HepG2 (cell line): ENCODE measurements at regions not wholly inside any gene's neighbourhood (a gene's known extent, or its start where the extent isn't known, plus 50 kb on each side); places are given as distances from the start of the nearest gene placed in this dataset.

ENCODE experiments used
- AGO2 ChIP-seq: fragments of 200-400 bp; formaldehyde crosslinking; optimal IDR thresholded peaks from 2 replicates; pipeline ENCODE3; 2017; ENCODE audit warnings: mild to moderate bottlenecking, low read depth, low read length, moderate library complexity
- ATF1 ChIP-seq: IDR thresholded peaks from 2 replicates; pipeline ENCODE4 v1.6.1; 2016; ENCODE audit warnings: mild to moderate bottlenecking, control low read depth
- HMG20A ChIP-seq: IDR thresholded peaks from 2 replicates; pipeline ENCODE4 v1.6.1; 2016; ENCODE audit warnings: borderline replicate concordance
- MED1 ChIP-seq: sonication (generic); formaldehyde crosslinking; IDR thresholded peaks from 2 replicates; pipeline ENCODE4 v1.4.0; 2020; ENCODE audit warnings: missing genetic modification reagents
- PHF20 ChIP-seq: sonication (generic); formaldehyde crosslinking; IDR thresholded peaks from 2 replicates; pipeline ENCODE4 v1.5.0; 2020; ENCODE audit warnings: mild to moderate bottlenecking, missing genetic modification reagents
- STAT5B ChIP-seq: sonication (generic); formaldehyde crosslinking; IDR thresholded peaks from 2 replicates; pipeline ENCODE4 v1.4.0; 2020; ENCODE audit warnings: missing genetic modification reagents
- TFDP2 ChIP-seq: sonication (generic); formaldehyde crosslinking; IDR thresholded peaks from 2 replicates; pipeline ENCODE4 v1.4.0; 2020; ENCODE audit warnings: missing genetic modification reagents
- ZFP36 ChIP-seq: fragments of 150-350 bp; IDR thresholded peaks from 2 replicates; pipeline ENCODE4 v1.6.1; 2018; ENCODE audit warnings: borderline replicate concordance, low read length, low read depth; ENCODE audit not compliant: partially characterized antibody
- TF ChIP-seq, protein P1 (sequence below): sonication (generic); formaldehyde crosslinking; IDR thresholded peaks from 2 replicates; pipeline ENCODE4 v1.5.0; 2020; ENCODE audit warnings: mild to moderate bottlenecking, missing genetic modification reagents
- TF ChIP-seq, protein P2 (sequence below): sonication (generic); formaldehyde crosslinking; IDR thresholded peaks from 2 replicates; pipeline ENCODE4 v1.4.0; 2020; ENCODE audit warnings: mild to moderate bottlenecking, low read depth, missing genetic modification reagents

DNA sequence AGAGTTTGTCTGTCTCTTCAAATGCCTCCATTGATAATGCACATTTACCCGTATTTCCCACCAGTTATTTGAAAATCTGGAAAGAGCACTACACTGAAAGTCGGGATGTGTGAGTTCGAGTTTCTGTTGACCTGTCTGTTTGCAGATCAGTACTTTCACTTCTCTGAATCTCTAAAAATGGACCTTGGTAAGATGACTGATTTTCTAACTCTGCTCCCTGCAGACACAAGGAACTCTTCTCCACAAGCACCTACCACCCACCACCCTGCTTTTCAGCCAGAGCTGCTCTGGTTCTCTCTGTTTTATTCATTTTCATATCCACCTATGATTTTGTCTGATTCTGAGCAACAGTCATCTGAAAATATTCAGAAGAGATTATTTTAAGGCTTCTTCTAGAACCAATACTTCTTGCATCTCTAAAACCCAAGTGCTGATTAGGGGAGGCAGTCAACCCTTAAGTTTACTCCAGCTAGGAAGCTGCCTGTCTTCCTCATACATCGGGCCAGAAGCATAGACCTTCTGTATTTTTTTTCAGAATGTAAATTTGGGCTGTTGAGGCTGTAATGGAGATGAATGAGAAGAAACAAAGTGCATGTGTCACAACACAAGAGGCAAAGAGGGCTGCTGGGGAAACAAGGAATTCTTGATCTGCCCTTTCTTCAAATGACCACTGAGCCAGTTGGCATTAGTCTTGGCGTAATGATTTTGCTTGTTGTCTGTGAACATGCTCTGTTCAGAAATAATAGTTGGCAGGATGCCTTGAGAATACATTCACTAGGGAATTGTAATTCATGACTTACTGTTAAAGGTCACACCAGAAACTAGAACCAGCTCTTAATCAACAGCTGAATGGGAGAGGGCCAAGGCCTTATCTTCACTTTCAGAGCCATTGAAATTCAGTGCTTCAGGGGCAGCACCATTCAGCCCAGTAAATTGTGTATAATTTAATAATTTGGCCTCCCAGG, 85.4 kb upstream of the MYLIP start (continued):
- TF ChIP-seq, protein P1, sequence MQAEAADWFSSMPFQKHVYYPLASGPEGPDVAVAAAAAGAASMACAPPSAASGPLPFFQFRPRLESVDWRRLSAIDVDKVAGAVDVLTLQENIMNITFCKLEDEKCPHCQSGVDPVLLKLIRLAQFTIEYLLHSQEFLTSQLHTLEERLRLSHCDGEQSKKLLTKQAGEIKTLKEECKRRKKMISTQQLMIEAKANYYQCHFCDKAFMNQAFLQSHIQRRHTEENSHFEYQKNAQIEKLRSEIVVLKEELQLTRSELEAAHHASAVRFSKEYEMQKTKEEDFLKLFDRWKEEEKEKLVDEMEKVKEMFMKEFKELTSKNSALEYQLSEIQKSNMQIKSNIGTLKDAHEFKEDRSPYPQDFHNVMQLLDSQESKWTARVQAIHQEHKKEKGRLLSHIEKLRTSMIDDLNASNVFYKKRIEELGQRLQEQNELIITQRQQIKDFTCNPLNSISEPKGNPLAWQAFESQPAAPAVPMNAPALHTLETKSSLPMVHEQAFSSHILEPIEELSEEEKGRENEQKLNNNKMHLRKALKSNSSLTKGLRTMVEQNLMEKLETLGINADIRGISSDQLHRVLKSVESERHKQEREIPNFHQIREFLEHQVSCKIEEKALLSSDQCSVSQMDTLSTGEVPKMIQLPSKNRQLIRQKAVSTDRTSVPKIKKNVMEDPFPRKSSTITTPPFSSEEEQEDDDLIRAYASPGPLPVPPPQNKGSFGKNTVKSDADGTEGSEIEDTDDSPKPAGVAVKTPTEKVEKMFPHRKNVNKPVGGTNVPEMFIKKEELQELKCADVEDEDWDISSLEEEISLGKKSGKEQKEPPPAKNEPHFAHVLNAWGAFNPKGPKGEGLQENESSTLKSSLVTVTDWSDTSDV = no peak
- no peak for TF ChIP-seq ZFP36
- TF ChIP-seq PHF20 (CRISPR knock-in tag) = no peak
- no peak for TF ChIP-seq STAT5B (CRISPR knock-in tag)
- TF ChIP-seq ATF1 (CRISPR knock-in tag) = no peak
- TF ChIP-seq MED1 (CRISPR knock-in tag) = no peak
- TF ChIP-seq TFDP2 (CRISPR knock-in tag) = no peak
- no peak for TF ChIP-seq HMG20A (CRISPR knock-in tag)
- TF ChIP-seq AGO2 = no peak
- TF ChIP-seq, protein P2, sequence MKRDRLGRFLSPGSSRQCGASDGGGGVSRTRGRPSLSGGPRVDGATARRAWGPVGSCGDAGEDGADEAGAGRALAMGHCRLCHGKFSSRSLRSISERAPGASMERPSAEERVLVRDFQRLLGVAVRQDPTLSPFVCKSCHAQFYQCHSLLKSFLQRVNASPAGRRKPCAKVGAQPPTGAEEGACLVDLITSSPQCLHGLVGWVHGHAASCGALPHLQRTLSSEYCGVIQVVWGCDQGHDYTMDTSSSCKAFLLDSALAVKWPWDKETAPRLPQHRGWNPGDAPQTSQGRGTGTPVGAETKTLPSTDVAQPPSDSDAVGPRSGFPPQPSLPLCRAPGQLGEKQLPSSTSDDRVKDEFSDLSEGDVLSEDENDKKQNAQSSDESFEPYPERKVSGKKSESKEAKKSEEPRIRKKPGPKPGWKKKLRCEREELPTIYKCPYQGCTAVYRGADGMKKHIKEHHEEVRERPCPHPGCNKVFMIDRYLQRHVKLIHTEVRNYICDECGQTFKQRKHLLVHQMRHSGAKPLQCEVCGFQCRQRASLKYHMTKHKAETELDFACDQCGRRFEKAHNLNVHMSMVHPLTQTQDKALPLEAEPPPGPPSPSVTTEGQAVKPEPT (CRISPR knock-in tag) = no peak
- TF ChIP-seq, all 625 proteins: peak for 0
